ENCODE measurements at regions not wholly inside any gene's neighbourhood (a gene's known extent, or its start where the extent isn't known, plus 50 kb on each side); places are given as distances from the start of the nearest gene placed in this dataset.

DNA sequence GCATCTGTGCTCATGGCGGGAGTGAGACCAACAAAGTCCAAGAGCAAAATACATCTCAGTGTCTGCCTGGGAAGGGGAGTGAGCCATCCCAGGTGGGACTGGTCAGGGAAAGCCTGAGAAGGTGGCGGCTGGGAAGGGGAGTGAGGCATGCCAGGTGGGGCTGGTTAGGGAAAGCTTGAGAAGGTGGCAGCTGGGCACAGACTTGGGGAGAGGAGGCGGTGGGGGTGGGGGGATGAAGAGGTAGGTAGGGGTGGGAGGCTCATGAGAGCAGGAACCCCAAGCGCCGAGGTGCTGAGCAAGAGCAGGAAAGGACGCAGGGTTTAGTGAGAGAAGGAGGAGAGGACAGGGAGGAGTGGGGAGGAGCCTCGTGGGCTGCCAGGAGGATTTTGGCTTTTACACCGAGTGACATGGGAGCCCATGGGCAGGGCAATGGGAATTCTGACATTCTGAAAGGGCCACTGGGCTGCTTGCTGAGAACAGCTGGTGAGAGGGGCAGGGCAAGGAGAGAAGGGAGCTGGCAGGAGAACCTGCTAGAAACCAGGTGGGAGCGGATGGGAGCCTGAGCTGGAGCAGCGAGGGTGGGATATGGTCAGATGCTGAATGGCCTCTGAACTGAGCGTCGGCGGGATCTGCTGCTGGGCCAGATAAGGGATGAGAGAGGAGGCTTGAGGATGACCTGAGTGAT is 256.1 kb upstream of the RPL38 start:
- DNase-seq (ENCODE audit: low spot score) (no peak), ATAC-seq (no peak)

GRCh38 chr17:73947966-73948355 is 255.5 kb upstream of the RPL38 start:
- ATAC-seq (no peak), DNase-seq (ENCODE audit: low spot score) (no peak)

GRCh38 chr17:73949903-73950592 is 253.4 kb upstream of the RPL38 start:
- DNase-seq (ENCODE audit: low spot score) = no peak
- ATAC-seq = no peak

GRCh38 chr17:73950593-73950914 is 252.9 kb upstream of the RPL38 start:
- ATAC-seq (no peak), DNase-seq (ENCODE audit: low spot score) (no peak)

DNA sequence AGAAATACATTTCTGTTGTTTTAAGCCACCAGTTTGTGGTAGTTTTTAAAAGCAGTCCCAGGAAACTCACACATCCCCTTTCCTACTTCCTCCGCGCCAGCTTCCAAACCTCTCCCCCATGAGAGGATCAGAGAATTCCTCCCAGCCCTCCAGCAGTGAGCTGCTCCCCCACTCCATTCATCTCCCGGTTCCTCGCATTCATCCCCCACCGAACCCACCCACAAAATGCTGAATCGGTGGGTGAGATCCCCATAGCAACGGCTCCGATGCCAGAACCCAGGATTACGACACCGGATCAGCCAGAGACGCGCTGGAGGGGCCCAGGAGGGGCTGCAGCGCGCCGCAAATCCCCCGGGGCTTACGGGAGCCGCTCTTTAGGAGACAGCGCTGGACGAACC is 251.4 kb upstream of the RPL38 start:
- DNase-seq (ENCODE audit: low spot score) (no peak), ATAC-seq (no peak)

GRCh38 chr17:73952480-73953205 is 250.8 kb upstream of the RPL38 start:
- ATAC-seq = peak; percentile 55
- no peak for DNase-seq (ENCODE audit: low spot score)

GRCh38 chr17:73953206-73954033 is 250.1 kb upstream of the RPL38 start:
- DNase-seq (ENCODE audit: low spot score) (no peak), ATAC-seq (no peak)

GRCh38 chr17:73954951-73955350 is 248.5 kb upstream of the RPL38 start:
- no peak for ATAC-seq
- no peak for DNase-seq (ENCODE audit: low spot score)

GRCh38 chr17:73955616-73956015 is 247.9 kb upstream of the RPL38 start:
- ATAC-seq (no peak), DNase-seq (ENCODE audit: low spot score) (no peak)

- no peak for ATAC-seq
- DNase-seq (ENCODE audit: low spot score) = no peak
Measured at GRCh38 chr17:73956169-73956568, 247.3 kb upstream of the RPL38 start.

DNA sequence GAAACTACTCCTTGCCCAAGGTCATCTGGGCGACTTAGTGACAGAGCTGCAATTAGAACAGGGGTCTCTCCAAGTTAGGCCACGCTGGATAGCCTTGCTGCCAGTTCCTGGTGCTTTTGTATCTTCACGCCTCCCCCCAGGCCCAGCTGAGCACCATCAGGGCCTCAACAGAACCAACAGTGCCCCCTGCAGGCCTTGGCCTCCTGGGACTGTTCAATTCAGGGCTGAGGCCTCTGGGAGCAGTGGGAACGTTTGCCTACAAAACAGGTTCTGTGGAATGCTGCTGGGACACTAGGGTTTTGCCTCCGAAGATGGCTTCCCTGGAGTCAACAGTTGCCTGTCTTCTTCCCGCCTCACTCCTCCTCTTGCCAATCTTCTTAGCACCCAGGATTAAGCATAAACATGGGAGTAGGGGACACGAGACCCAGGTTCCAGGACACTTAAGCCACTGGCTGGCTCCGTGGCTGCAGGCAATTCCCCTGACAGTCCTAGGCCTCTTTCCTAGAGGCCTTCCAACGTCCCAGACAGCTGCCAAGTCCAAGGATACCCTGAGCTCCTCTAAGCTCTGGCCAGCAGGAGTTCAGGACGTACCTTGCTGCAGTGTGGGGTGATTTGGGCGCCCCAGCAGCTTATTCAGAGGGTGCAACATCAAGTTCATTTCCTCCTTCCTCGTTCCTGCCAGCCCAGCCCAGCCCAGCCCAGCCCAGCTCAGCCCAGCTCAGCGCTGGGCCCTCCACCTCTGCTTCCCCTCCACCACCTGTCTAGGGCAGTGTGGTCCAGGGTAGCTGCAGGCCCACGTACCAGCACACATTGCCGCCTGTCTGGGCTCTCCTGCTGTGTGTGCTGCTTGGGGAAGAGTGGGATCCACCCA is 246.6 kb upstream of the RPL38 start:
- ATAC-seq (peak; percentile 86), DNase-seq (ENCODE audit: low spot score) (peak; percentile 58)

- DNase-seq (ENCODE audit: low spot score) (no peak), ATAC-seq (no peak)
Measured at GRCh38 chr17:73957564-73957963, 245.9 kb upstream of the RPL38 start.

GRCh38 chr17:73958453-73958852 is 245.0 kb upstream of the RPL38 start:
- DNase-seq (ENCODE audit: low spot score) = no peak
- ATAC-seq = no peak

DNA sequence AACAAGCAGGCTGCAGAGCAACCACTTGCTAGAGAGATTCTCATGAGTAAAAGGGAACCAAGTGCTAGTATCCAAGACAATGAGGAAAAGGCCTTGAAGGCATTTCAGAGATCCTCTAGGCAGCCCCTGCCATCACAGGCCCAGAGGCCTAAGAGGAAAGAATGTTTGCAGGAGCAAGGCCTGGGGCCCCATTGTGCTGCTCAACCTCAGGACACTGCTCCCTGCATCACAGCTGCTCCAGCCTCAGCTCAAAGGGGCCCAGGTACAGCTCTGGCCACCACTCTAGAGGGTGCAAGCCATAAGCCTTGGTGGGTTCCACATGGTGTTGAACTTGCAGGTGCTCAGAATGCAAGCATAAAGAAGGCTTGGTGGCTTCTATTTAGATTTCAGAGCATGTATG is 243.0 kb upstream of the RPL38 start:
- DNase-seq (ENCODE audit: low spot score) (no peak), ATAC-seq (no peak)

- DNase-seq (ENCODE audit: low spot score) (no peak), ATAC-seq (no peak)
Measured at GRCh38 chr17:73962308-73962707, 241.2 kb upstream of the RPL38 start.

- ATAC-seq = no peak
- DNase-seq (ENCODE audit: low spot score) = no peak
Measured at GRCh38 chr17:73968680-73969079, 234.8 kb upstream of the RPL38 start.

DNA sequence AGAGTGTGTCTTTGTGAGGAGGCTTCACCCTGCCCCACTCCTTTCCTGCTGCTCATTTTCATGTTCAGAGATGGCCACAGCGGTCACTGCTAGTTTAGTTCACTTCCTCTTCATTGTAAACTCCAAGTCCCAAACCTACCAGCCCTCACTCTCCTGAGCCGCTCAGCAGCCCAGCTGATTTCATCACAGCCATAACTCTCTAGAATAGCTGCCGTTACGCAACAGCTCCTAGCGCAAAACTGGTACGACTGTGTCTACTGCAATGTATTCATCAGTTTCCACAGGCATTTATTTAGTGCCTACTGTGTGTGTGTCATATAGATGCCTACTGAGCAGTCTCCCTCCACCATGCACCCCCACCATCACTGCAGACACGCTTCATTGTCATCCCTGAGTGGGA is 233.5 kb upstream of the RPL38 start:
- no peak for DNase-seq (ENCODE audit: low spot score)
- peak; percentile 56 for ATAC-seq

DNA sequence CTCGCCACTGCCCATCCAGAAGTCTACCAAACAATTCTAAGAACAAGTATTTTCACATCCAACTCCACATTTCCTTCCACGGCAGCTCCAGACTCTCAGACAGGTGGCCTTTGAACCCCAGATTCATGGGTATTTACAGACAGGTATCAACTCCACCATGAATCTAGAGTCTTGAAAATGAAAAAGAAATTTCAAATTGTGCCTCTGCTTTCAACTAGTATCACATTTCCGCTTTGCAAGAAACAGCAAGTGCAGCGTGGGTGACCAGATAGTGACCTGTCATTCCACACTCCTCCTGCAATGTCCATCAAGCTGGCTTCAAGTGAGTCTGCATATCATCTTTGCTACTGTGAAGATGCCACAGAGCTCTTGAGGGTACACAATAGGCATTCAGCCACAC is 232.4 kb upstream of the RPL38 start:
- DNase-seq (ENCODE audit: low spot score) (no peak), ATAC-seq (no peak)

GRCh38 chr17:73972056-73972455 is 231.4 kb upstream of the RPL38 start:
- ATAC-seq (no peak), DNase-seq (ENCODE audit: low spot score) (no peak)

- ATAC-seq (no peak), DNase-seq (ENCODE audit: low spot score) (no peak)
Measured at GRCh38 chr17:73972901-73973300, 230.6 kb upstream of the RPL38 start.
